Peyer's patch (tissue), 4 donors: ENCODE measurements at regions not wholly inside any gene's neighbourhood (a gene's known extent, or its start where the extent isn't known, plus 50 kb on each side); places are given as distances from the start of the nearest gene placed in this dataset.

Source experiments
- CTCF ChIP-seq, 6 experiments: fragments of 450-650 bp in 4 of 6; fragments of 200-600 bp in 2 of 6; sonication (generic) in 1 of 6; IDR thresholded peaks; one replicate each; pipeline ENCODE4 v1.5.1; 2017 to 2019; ENCODE audit warnings: antibody characterized with exemption in 6 of 6, mild to moderate bottlenecking in 3 of 6, moderate library complexity in 1 of 6
- POLR2A ChIP-seq, 2 donors: fragments of 450-650 bp; IDR thresholded peaks; one replicate each; pipeline ENCODE4 v1.5.1; 2017; ENCODE audit warnings: antibody characterized with exemption in 2 of 2, mild to moderate bottlenecking in 2 of 2, moderate library complexity in 2 of 2

GRCh38 chr14:106422066-106422465 is 895.7 kb downstream of the TMEM121 start:
- TF ChIP-seq POLR2A (IDR thresholded peaks at IDR 0.05) (no peak), CTCF (IDR thresholded peaks at IDR 0.05) (no peak)
